Effector memory CD4-positive, alpha-beta T cell (primary cell): ENCODE measurements at regions not wholly inside any gene's neighbourhood (a gene's known extent, or its start where the extent isn't known, plus 50 kb on each side); places are given as distances from the start of the nearest gene placed in this dataset.
"Not testable (repeated sequence)": the region's sequence is repeated elsewhere in the genome, so short reads cannot be mapped to it uniquely, and the experiment has no call there.

Experiments used
- DNase-seq, 3 donors: peaks; one replicate each; pipeline ENCODE4 v3.0.0-alpha.2; 2020
- H3K27ac ChIP-seq: 2 replicates; pipeline ENCODE4 v1.7.0; 2013; ENCODE audit warnings: mild to moderate bottlenecking, low read length, moderate library complexity; ENCODE audit not compliant: insufficient read depth, poor library complexity, severe bottlenecking
- H3K27me3 ChIP-seq: replicated peaks from 2 replicates; pipeline ENCODE4 v1.7.0; 2013; ENCODE audit warnings: mild to moderate bottlenecking, low read length; ENCODE audit not compliant: insufficient read depth, control insufficient read depth, poor library complexity, severe bottlenecking
- H3K36me3 ChIP-seq: 2 replicates; pipeline ENCODE4 v1.7.0; 2013; ENCODE audit warnings: mild to moderate bottlenecking, low read length, moderate library complexity; ENCODE audit not compliant: control insufficient read depth, insufficient read depth
- H3K4me1 ChIP-seq: 2 replicates; pipeline ENCODE4 v1.7.0; 2013; ENCODE audit warnings: low read length, mild to moderate bottlenecking; ENCODE audit not compliant: control insufficient read depth, insufficient read depth, poor library complexity, severe bottlenecking
- H3K4me3 ChIP-seq: 2 replicates; pipeline ENCODE4 v1.7.0; 2013; ENCODE audit warnings: low read length, low read depth, mild to moderate bottlenecking; ENCODE audit not compliant: insufficient read depth, poor library complexity, severe bottlenecking
- H3K9me3 ChIP-seq: 2 replicates; pipeline ENCODE4 v1.7.0; 2013; ENCODE audit warnings: mild to moderate bottlenecking, low read length, moderate library complexity; ENCODE audit not compliant: control insufficient read depth

GRCh38 chr13:76659074-76659473 is 227.1 kb downstream of the KCTD12 start:
- H3K9me3 ChIP-seq, H3K27me3 ChIP-seq, H3K4me1 ChIP-seq, DNase-seq, H3K36me3 ChIP-seq, H3K27ac ChIP-seq, H3K4me3 ChIP-seq: not testable (repeated sequence)

DNA sequence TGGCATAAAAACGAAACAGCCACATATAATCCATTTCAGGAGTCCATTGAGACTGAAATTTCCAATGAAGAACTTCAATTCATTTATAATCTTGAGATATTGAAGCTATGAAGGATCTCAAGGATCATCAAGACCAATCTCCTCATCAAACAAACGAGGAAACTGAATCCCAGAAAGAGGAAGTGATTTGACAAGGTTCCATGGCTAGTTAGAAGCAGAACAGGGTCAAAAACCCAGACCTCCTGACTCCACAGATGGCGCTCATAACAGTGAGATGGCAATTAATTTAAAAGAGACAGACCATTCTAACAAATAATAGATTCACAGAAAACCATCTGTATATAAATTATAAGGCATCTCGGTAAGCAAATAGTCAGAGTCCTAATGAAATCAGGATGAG is 229.7 kb downstream of the KCTD12 start:
- Histone ChIP-seq H3K4me3 (no peak overlapping the region), H3K36me3 (no peaks in the 10 kb centered on the region), H3K9me3 (no peaks in the 10 kb centered on the region), H3K27me3 (no peaks in the 10 kb centered on the region), H3K27ac (no peak overlapping the region), H3K4me1 (no peaks in the 10 kb centered on the region)
- no peak for DNase-seq

- no peaks in the 10 kb centered on the region for H3K36me3 ChIP-seq
- H3K4me1 ChIP-seq = no peaks in the 10 kb centered on the region
- DNase-seq = no peak
- H3K9me3 ChIP-seq = no peaks in the 10 kb centered on the region
- H3K27ac ChIP-seq = no peak overlapping the region
- no peak overlapping the region for H3K4me3 ChIP-seq
- H3K27me3 ChIP-seq = no peaks in the 10 kb centered on the region
Measured at GRCh38 chr13:76656056-76656455, 230.1 kb downstream of the KCTD12 start.

DNA sequence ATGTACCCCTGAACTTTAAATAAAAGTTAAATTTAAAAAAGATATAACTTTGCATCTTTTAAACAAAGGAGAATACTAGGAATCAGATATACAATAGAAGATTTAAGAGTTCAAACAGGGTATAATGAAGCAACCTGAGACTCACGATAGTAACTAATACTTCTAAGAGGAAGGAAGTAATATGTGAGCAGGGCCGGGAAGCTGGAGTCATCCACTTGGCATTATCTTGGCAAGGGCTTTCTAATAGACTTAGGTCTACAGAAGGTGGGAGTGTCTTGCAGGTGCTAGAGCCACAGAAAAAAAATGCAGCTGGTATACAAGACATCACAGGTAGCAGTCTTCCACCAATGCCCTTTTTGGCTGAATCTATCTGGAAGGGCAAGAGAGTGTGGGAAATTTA is 231.9 kb downstream of the KCTD12 start:
- H3K27me3 ChIP-seq = no peaks in the 10 kb centered on the region
- no peaks in the 10 kb centered on the region for H3K4me1 ChIP-seq
- no peak for DNase-seq
- H3K9me3 ChIP-seq = no peaks in the 10 kb centered on the region
- H3K36me3 ChIP-seq = no peaks in the 10 kb centered on the region
- H3K27ac ChIP-seq = no peak overlapping the region
- no peak overlapping the region for H3K4me3 ChIP-seq

DNA sequence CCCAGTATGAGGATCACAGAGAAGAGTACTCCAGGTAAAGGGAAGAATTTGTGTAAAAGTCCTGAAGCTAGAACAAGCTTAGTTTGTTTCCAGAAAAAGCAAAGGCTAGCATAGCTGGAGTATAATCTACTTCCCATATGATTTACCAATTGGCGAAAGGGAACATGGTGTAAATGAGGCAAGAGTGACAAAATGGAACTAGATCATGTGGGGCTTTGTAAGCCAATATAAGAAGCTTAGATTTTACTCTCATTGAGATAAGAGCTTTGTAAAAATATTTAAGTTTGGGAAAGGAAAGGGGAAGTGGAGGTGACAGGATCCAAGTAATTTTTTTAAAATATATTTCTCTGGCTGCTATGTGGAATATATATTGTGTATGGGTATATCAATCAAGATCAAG is 234.9 kb downstream of the KCTD12 start:
- DNase-seq = no peak
- Histone ChIP-seq H3K9me3 (no peaks in the 10 kb centered on the region), H3K36me3 (no peaks in the 10 kb centered on the region), H3K4me1 (no peaks in the 10 kb centered on the region), H3K4me3 (no peak overlapping the region), H3K27ac (no peak overlapping the region), H3K27me3 (no peaks in the 10 kb centered on the region)

DNA sequence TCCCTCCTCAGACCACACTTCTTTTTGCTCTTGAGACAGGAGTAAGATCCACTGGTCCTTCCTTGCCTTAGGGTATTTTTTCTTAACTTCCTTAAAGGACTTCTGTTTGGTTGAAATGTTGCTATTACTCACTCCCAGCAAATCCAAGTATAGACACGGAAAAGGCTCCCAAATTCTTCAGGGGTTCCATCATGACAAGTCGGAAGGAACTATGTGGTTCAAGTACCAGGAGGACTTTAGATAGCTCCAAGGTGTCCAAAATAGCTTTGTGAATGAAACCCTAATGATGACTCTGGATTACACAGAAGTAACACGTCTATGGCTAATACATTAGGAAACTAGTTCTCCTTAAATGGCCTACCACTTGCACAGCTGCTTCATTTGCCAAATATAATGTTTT is 238.7 kb downstream of the KCTD12 start:
- no peak overlapping the region for H3K27ac ChIP-seq
- no peak overlapping the region for H3K4me3 ChIP-seq
- H3K9me3 ChIP-seq = no peaks in the 10 kb centered on the region
- H3K4me1 ChIP-seq = no peaks in the 10 kb centered on the region
- no peaks in the 10 kb centered on the region for H3K27me3 ChIP-seq
- DNase-seq = no peak
- H3K36me3 ChIP-seq = no peaks in the 10 kb centered on the region

GRCh38 chr13:76646946-76647345 is 239.3 kb downstream of the KCTD12 start:
- Histone ChIP-seq H3K27me3 (no peaks in the 10 kb centered on the region), H3K4me1 (no peaks in the 10 kb centered on the region), H3K9me3 (no peaks in the 10 kb centered on the region), H3K36me3 (no peaks in the 10 kb centered on the region), H3K27ac (no peak overlapping the region), H3K4me3 (no peak overlapping the region)
- DNase-seq = no peak

DNA sequence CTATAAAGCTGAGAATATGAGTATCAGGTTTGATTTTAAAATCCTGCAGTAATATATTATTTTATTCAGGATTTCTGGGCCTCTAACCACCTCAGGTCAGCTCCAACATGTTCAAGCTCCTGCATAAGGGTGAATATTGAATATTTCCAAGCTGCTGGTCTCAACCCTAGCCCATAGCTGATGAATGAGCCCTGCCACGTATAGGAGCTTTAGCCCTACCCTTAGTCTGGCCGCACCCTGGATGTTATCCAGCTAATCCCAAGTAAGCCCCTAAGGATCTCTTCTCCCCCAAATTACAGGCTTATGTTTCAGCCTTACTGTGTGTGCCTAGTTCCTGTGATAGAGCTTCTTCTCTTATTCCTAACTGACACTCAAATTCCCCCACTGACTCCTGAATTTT is 240.6 kb downstream of the KCTD12 start:
- no peaks in the 10 kb centered on the region for H3K4me1 ChIP-seq
- H3K4me3 ChIP-seq = no peak overlapping the region
- H3K36me3 ChIP-seq = no peaks in the 10 kb centered on the region
- no peaks in the 10 kb centered on the region for H3K27me3 ChIP-seq
- DNase-seq = no peak
- H3K27ac ChIP-seq = no peak overlapping the region
- no peaks in the 10 kb centered on the region for H3K9me3 ChIP-seq

DNA sequence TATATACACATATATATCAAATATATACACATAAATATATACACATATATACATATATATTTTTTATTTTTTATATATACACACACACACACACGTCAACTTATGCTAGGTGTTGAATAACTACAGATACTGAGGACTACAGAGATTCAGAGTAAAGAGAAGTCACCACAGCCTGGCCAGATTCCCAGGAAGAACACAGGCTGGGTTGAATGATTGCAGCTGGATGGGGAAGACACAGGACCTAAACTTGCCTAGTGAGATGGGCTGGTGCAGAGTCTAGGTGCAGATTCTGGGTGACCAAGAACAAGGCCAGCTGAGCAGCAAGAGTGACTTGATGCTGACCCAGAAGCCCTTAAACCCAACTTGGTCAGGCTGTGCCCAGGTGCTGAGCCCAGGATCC is 241.3 kb downstream of the KCTD12 start:
- DNase-seq = no peak
- Histone ChIP-seq H3K4me3 (no peak overlapping the region), H3K9me3 (no peaks in the 10 kb centered on the region), H3K4me1 (no peaks in the 10 kb centered on the region), H3K27ac (no peak overlapping the region), H3K27me3 (no peaks in the 10 kb centered on the region), H3K36me3 (no peaks in the 10 kb centered on the region)

- no peaks in the 10 kb centered on the region for H3K4me1 ChIP-seq
- no peak overlapping the region for H3K4me3 ChIP-seq
- no peak overlapping the region for H3K27ac ChIP-seq
- H3K27me3 ChIP-seq = no peaks in the 10 kb centered on the region
- no peak for DNase-seq
- no peaks in the 10 kb centered on the region for H3K9me3 ChIP-seq
- no peaks in the 10 kb centered on the region for H3K36me3 ChIP-seq
Measured at GRCh38 chr13:76643596-76643995, 242.6 kb downstream of the KCTD12 start.

DNA sequence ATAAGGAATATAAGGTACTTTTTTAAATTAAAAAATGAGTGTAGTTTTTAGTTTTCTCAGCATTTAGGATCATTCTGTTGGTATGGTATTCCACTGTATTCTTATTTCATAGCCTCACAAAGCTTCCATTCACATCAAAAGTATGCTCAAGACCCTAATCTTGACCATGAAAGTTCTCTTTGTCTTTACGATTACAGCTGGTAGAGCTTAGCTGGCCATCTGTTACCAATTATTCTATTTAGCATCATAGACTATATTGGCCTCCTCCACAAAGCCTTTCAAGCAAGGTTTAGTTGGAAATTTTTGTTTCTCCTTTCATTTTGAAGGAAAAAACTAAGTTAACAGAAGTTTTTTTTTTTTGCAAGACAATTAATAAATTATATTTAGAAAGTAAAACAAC is 245.1 kb downstream of the KCTD12 start:
- Histone ChIP-seq H3K27me3 (peaks cover 3% of the 10 kb centered on the region), H3K27ac (no peak overlapping the region), H3K4me1 (no peaks in the 10 kb centered on the region), H3K36me3 (no peaks in the 10 kb centered on the region), H3K9me3 (no peaks in the 10 kb centered on the region), H3K4me3 (no peak overlapping the region)
- DNase-seq = no peak
